HG02678 (cell line): ENCODE measurements at regions not wholly inside any gene's neighbourhood (a gene's known extent, or its start where the extent isn't known, plus 50 kb on each side); places are given as distances from the start of the nearest gene placed in this dataset.

Experiments
- ATAC-seq: cut with Tn5 transposase; IDR thresholded peaks from one replicate; pipeline ENCODE4 v1.9.1; 2021; ENCODE audit warnings: mild to moderate bottlenecking, moderate library complexity; ENCODE audit not compliant: unreplicated experiment

DNA sequence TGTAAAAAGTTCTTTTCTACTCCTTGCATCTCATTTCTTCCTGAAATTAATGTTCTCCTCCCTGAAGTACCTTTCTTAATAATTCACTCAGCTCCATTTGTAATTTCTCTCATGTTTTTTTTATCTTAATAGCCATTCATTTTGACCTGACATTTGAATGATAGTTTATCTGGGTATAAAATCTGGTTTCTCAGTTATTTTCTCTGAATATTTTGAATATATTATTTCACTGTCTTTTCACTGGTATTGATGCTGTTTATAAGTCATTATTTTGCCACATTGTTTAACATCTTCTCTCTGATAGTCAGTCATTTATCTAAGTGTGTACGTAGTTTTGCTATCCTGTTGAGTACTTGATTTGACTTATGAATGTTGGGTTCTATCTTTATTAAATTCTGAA is 68.8 kb upstream of the ARHGAP18 start:
- ATAC-seq, result no peak

DNA sequence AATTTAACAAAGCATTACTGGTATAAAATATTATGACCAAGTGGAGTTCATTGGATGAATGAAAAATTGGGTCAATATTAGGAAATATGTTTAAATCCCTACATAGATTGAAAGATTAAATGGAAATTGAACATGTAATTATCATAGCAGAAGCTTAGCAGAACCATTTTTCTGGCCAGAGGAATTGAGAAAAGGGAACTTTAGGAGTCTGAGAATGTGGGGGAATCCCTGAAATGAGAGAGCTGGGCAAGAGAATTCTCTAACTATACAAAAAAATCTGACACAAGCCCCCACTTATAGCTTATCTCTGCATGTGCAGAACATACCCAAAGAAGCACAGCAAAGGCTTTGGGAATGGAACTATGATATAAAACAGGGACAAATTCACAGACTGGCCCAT is 67.4 kb upstream of the ARHGAP18 start:
- no peak for ATAC-seq

DNA sequence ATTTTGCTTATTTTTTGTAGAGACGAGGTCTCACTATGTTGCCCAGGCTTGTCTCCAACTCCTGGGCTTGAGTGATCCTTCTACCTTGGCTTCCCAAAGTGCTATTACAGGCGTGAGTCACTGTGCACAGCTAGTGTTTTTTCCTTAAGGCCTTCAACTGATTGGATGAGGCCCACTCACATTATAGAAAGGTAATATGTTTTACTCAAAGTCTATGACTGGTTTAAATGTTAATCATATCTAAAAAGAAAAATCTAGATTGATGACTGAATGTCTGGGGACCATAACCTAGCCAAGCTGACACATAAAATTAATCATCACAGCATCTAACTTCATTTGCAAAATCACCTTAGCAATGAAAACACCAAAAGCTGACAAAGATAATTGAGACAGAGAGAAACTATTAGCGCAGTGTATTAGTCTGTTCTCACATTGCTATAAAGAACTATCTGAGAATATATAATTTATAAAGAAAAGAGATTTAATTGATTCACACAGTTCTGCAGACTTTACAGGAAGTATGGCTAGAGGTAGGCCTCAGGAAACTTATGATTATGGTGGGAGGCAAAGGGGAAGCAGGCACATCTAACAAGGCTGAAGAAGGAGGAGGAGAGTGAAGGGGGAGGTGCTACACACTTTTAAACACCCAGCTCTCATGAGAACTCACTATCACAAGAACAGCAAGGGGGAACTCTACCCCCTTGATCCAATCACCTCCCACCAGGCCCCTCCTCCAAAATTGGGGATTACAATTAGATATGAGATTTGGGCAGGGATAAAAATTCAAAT is 66.8 kb upstream of the ARHGAP18 start:
- no peak for ATAC-seq

DNA sequence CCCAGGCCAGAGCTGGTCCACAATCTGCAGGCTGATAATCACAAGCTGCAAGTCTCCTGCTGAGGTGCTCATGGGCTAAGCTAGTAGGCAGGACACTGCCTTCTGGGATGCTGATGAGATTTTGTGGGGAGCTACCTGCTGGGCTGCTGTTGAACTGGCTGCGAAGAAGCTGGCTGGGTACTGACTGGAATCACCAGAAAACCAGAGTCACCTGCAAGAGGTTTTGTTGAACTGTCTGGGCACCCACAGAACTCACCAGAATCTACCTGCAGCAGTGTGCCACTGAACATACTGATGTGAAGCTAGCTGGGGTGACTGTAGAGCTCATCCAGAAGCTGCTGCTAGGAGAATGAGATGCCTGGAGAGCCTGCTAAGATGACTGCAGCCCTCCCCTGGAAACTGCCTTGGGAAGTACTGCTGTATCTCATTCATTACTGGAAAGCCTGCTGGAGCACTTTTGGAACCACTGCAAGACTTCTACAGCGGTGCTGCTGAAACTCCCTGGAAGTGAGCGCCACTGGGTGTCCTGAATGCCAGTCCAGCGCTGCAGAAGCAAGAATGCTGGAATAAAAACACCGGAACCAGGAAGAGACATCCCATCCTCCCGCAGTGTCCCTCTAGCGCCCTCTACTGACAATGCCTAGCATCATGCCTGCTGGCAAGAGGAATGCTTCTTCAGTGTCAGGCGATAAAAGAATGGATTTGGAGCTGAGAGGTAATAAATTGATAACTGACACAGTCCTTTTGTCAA is 64.9 kb upstream of the ARHGAP18 start:
- no peak for ATAC-seq

DNA sequence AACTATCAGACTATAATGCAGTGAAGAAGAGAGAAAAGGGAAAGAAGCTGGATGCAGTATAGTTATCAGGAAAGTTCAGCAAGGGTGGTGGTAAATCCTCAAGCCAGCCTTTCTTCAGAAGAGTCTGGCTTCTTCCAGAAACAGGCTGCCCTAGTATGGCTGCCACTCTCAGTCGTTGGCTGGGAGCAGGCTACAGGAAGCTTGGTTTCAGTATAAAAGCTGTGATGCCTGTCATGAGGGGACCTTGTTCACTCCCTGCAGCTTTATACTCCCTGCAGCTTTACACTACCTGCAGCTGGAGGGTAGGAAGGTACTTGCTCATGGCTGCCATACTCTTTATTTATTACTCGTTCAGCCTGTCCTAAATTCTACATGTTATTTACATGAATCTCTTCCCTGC is 63.3 kb upstream of the ARHGAP18 start:
- ATAC-seq, result no peak

DNA sequence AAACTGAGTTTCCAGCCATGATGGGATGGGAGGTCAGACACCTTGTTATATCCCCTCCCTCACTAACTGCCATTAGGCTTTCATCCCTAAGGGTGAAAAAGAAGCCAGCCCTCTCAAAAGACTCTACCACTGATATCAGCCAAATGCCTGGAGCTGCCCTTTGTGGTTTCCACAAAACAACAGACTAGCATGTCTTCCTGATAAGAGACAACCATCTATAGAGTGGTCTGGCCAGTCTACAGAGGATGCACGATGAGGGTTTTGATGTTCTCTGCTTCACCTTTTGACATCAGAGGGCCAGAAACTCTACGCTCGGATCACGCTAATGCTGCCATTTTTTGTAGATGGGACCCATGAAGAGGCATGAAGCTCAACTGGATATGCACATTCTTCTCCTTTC is 61.7 kb upstream of the ARHGAP18 start:
- ATAC-seq, result no peak

DNA sequence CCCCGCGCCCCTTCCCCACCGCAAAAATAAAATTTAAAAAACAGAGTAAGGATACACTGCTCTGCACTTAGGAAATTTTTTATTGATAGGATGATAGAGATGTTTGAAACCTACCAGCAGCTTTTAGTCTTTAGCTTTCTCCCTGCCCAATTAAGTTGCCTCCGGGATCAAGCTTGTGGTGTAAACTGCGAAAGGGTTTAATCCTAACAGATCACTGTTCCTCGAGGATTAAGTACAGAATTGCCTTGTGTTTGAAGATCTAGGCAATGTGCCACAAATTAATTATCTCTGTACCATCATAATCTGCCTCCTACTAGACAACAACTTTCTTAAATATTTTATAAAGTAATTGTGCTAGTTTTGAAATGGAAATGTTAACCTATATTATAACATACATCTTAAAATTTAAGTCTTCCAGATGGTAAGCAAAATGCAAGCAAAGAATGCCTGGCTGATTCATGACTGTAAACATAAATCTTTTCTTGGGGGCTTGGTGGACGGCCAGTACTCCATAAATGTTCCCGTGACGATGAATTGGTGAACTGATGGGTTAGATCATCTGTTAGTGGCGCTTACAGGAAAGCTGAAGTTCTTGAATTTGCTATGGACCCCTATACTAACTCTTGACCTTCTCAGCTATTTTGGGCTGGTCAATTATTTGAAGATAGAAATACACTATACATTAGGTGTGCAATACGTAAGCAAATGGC is 58.0 kb upstream of the ARHGAP18 start:
- ATAC-seq, result no peak

DNA sequence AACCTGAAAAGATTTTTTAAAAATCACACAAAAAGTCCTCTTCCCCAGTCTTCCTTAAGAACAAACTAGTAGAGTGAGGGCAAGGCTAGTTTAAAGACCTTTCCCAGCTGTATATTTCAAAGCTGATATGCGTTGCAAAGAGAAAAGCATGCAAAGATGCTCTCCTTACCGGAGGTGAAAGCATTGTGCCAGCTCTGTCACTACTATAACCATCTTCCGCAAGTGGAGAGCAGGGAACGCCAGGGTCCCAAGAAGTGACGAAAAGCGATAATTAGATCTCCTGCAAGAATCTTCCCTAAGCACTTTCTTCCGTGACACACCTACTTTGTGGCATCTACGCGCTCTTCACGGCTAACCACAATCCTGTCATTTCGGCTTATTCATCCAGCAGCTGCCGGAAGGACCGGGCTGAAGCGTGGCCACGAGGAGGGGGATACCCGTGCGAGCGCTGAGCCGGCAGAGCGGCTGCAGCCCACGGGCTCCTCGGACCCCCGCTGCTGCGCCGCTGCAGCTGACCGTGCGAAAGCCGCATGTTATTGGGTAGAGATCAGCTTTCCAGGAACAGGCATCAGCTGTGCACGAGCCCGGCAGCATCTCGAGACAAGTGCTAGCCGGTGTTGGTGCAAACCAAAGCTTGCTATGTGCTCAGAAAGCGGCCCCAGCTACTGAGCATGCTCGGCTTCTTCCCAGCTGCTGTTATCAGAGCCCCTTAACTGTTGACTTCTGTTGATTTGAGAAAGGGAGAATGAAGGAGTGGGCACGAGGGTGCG is 57.2 kb upstream of the ARHGAP18 start:
- ATAC-seq, result peak; percentile 91

DNA sequence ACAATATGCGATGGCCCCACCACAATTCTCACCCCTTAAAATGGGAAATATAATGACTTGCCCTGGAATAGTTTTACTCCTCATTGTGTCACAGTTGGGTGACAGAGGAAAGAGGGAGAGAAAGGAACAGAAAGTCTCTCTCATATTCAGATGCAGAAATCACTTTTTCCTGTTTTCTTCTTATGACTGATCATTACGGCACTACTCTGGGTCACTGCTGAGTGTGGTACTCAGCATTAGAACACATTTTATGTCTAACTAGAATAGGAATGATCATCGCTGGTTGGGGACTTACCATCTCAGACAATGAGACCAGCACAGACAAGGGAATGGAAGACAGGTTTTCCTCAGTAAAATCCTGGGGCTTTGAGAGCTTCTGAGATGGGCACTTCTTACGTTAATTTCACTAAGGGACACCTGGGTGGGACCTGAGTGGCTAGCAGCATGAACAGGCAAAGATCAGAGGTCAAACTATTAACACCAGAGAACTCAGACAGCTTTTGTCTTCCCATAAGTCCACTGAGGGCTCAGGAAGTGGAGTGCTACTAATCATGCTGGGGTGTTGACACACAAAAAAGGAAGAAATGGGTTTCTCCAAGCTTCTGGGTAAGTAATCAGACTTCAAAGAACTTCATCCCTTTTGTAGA is 54.9 kb upstream of the ARHGAP18 start:
- no peak for ATAC-seq

DNA sequence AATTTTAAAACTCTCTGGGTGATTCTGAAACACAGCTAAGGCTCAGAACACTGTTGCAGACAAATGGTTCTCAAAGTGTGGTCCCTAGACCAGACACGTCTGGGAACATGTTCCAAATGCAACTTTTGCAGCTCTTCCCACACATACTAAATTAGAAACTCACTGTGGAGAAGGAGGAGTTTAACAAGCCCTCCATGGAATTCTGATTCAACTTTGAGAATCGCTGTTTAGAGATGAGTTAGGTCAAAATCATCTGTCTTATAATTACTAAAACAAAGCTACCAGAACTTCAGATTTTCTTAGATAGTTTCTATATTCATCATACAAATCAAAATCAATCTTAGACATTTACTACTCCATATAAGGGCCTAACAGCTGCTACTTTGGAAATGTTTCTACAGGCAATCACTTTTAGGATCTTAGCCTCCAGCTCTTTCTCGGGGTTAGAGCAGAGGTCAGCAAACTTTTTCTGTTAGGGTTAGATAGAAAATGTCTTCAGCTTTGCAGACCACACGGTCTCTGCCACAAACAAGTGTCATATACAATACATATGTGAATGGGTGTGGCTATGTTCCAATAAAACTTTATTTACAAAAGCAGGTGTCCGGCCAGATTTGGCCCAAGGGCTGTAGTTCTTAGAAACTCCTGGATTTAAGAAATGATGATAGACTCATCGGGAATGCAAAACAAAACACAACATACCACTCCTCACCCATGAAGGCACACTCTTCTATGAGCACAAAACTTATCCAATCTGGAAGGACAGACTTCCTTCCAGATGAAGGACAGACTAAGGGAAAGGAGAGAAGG is 50.0 kb upstream of the ARHGAP18 start:
- no peak for ATAC-seq
